LNCaP clone FGC (cell line): ENCODE measurements at regions not wholly inside any gene's neighbourhood (a gene's known extent, or its start where the extent isn't known, plus 50 kb on each side); places are given as distances from the start of the nearest gene placed in this dataset.

Source experiments
- DNase-seq: peaks from one replicate; pipeline ENCODE4 v3.0.0-alpha.2; 2011; ENCODE audit warnings: low read depth
- H3K4me3 ChIP-seq: 2 replicates; pipeline ENCODE4 v1.5.1; 2011; ENCODE audit warnings: mild to moderate bottlenecking, low read depth, low read length, control low read depth
- CTCF ChIP-seq: IDR thresholded peaks from 2 replicates; pipeline ENCODE4 v1.5.1; 2012; ENCODE audit warnings: mild to moderate bottlenecking; ENCODE audit not compliant: control insufficient read depth, insufficient read depth; ENCODE audit errors: extremely low read depth

DNA sequence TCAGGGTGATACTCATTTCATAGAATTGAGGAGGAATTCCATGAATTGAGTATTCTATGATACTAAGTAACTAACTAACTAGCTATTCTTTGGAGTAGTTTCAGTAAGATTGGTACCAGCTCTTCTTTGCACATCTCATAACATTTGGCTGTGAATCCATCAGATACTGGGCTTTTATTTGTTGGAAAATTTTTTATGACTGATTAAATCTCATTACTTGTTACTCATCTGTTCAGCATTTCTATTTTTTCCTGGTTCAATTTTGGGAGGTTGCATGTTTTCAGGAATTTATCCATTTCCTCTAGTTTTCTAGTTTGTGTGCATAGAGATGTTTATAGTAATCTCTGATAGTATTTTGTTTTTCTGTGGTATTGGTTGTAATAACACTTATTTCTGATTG lies 70.8 kb upstream of the FREM3 start:
- no peak for TF ChIP-seq CTCF

GRCh38 chr4:143768007-143768591 lies 67.6 kb upstream of the FREM3 start:
- DNase-seq: no peak
- no peak overlapping the region for H3K4me3 ChIP-seq

More for the DNA sequence above, 70.8 kb upstream of the FREM3 start:
- no peak overlapping the region for H3K4me3 ChIP-seq
- no peak for DNase-seq

DNA sequence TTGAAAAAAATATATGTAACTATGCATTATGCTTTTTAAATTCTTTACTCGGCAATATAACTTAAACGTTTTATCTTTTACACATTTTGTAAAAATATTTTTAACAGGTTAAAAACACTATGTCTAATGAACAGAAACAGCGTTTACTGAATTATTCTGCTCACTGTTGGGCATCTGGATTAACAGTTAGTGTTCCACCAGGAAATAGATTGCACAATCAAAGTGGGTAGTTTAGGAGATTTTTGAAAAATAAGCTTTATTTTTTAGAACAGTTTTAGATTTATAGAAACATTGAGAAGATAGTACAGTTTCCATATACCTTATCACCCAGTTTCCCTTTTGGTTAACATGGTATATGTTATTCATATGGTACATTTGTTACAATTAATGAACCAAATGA lies 63.1 kb upstream of the FREM3 start:
- H3K4me3 ChIP-seq: no peak overlapping the region
- no peak for TF ChIP-seq CTCF
- no peak for DNase-seq

More at GRCh38 chr4:143768007-143768591, 67.6 kb upstream of the FREM3 start:
- no peak for TF ChIP-seq CTCF

DNA sequence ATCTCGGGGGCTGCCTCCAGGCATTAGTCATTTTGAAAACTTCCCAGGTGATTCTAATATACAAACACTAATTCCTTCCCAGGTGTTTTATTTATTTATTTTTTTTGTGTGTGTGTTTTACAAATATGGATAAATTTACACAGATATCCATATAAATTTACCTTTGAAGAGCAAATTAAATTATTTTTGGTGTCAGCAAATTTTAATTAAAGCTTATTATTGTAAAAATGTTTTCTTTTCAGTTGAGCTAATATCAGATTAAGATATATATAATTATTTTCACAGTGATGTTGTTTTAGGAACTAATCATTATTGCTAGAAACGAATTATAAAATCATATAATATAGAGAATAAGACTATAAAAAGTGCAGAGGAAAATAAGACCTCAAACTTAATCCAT lies 62.0 kb upstream of the FREM3 start:
- DNase-seq: no peak
- TF ChIP-seq CTCF: no peak
- H3K4me3 ChIP-seq: no peak overlapping the region
